ENCODE measurements at regions not wholly inside any gene's neighbourhood (a gene's known extent, or its start where the extent isn't known, plus 50 kb on each side); places are given as distances from the start of the nearest gene placed in this dataset.

DNA sequence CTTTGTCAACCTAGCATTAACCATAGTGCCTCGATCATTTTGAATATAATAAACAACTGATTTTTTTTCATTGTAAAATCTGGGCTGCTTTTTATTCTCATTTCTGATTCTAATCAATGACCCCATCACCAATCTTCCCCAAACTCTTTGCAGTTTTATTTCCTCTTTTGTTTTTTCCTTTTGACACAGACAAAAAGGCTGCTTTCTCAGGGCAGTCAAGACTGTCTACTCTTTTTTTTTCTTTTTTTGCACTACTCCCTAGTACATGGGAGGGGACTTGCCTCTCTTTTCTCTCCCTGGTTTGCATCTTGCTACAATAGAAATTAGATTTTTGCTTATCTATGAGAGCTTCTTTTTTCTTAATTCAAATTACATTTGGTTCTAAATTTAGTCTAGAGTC lies 987.9 kb downstream of the ADGRL2 start:
- no peak for TF ChIP-seq POLR2A (IDR thresholded peaks at IDR 0.05)
- TF ChIP-seq, protein P1, sequence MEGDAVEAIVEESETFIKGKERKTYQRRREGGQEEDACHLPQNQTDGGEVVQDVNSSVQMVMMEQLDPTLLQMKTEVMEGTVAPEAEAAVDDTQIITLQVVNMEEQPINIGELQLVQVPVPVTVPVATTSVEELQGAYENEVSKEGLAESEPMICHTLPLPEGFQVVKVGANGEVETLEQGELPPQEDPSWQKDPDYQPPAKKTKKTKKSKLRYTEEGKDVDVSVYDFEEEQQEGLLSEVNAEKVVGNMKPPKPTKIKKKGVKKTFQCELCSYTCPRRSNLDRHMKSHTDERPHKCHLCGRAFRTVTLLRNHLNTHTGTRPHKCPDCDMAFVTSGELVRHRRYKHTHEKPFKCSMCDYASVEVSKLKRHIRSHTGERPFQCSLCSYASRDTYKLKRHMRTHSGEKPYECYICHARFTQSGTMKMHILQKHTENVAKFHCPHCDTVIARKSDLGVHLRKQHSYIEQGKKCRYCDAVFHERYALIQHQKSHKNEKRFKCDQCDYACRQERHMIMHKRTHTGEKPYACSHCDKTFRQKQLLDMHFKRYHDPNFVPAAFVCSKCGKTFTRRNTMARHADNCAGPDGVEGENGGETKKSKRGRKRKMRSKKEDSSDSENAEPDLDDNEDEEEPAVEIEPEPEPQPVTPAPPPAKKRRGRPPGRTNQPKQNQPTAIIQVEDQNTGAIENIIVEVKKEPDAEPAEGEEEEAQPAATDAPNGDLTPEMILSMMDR (IDR thresholded peaks at IDR 0.05) = no peak
- H3K27ac ChIP-seq = no peak overlapping the region
- H3K4me3 ChIP-seq = no peak overlapping the region
- DNase-seq = no peak
- H3K36me3 ChIP-seq = no peaks in the 10 kb centered on the region
- H3K4me1 ChIP-seq = no peaks in the 10 kb centered on the region
- no peaks in the 10 kb centered on the region for H3K9me3 ChIP-seq
- intact Hi-C loops (cut with DNase I; ENCODE audit: low total_unique reads) = no loop called here
- no peaks in the 10 kb centered on the region for H3K27me3 ChIP-seq

DNA sequence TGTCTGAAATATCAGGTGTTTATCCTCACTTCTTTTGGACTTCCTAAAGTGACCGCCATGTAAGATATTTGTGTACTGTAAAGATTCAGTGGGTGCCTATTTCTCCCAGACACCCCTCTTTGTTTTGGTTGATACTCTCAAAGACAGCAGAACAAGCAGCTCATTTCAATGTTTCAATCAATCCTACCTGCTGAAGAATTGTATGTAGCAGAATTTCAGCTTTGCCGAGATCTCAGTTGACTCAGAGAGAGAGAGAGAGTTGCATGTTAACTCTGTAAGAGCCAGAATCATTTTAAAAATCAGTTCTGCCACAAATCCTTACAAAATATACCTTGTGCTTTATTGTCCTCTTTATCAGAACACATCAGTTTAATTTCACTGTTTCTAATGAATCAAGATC lies 987.3 kb downstream of the ADGRL2 start:
- TF ChIP-seq, protein P1 (IDR thresholded peaks at IDR 0.05) = no peak
- no peak for TF ChIP-seq POLR2A (IDR thresholded peaks at IDR 0.05)
- no peak overlapping the region for H3K27ac ChIP-seq
- H3K4me1 ChIP-seq = no peaks in the 10 kb centered on the region
- H3K4me3 ChIP-seq = no peak overlapping the region
- intact Hi-C loops (cut with DNase I; ENCODE audit: low total_unique reads) = no loop called here
- no peaks in the 10 kb centered on the region for H3K36me3 ChIP-seq
- no peak for DNase-seq
- no peaks in the 10 kb centered on the region for H3K27me3 ChIP-seq
- H3K9me3 ChIP-seq = no peaks in the 10 kb centered on the region

DNA sequence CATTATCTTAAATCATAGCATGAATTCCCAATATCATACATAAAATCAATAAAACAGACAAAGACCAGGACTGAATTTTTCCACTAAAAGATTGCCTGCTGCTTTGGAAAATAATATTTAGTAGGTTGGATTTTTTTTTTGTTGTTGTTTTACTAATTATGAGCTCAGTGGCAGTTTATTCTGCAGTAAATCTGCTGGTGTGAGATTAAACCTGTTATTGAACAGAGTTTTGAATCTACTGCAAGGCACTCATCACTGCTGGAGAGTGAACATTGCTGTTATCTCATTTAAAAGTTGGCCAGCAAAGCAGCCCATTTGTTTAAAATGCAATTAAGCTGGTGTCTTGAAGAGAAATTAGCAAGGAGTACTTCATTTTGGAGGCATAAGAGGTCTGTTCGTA lies 986.1 kb downstream of the ADGRL2 start:
- DNase-seq = no peak
- intact Hi-C loops (cut with DNase I; ENCODE audit: low total_unique reads) = no loop called here

DNA sequence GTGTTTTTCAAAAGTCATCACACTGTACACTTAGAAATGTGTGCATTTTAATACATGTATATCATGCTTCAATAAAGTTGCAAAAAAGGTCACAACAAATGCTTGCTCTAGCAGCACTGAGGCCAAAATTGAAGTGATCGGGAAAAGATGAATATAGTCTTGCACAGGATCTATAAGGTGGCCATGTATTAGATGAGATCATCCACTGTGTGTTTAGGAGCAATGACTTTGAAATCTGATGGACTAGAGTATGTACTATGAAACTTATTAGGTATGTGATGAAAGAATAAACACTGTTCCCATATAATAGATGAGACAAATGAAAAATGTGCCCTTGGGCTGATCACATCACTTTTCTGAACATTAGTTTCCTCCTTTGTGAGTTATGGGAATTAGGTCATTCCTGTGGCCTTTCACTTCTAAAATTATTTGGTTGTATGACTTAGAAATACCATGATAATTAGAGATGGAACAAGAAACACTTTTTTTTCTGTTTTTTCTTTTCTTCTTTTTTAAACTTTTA lies 984.6 kb downstream of the ADGRL2 start:
- Histone ChIP-seq H3K27ac (no peak overlapping the region), H3K4me1 (no peaks in the 10 kb centered on the region), H3K4me3 (no peak overlapping the region), H3K36me3 (no peaks in the 10 kb centered on the region), H3K9me3 (no peaks in the 10 kb centered on the region), H3K27me3 (no peaks in the 10 kb centered on the region)
- DNase-seq = no peak
- intact Hi-C loops (cut with DNase I; ENCODE audit: low total_unique reads) = no loop called here
- TF ChIP-seq, protein P1 (IDR thresholded peaks at IDR 0.05) = no peak
- no peak for TF ChIP-seq POLR2A (IDR thresholded peaks at IDR 0.05)

More for the DNA sequence above, 986.1 kb downstream of the ADGRL2 start:
- no peak overlapping the region for H3K4me3 ChIP-seq
- H3K36me3 ChIP-seq = no peaks in the 10 kb centered on the region
- no peak overlapping the region for H3K27ac ChIP-seq
- no peaks in the 10 kb centered on the region for H3K27me3 ChIP-seq
- H3K9me3 ChIP-seq = no peaks in the 10 kb centered on the region
- H3K4me1 ChIP-seq = no peaks in the 10 kb centered on the region
- TF ChIP-seq POLR2A (IDR thresholded peaks at IDR 0.05) = no peak
- TF ChIP-seq, protein P1 (IDR thresholded peaks at IDR 0.05) = no peak

DNA sequence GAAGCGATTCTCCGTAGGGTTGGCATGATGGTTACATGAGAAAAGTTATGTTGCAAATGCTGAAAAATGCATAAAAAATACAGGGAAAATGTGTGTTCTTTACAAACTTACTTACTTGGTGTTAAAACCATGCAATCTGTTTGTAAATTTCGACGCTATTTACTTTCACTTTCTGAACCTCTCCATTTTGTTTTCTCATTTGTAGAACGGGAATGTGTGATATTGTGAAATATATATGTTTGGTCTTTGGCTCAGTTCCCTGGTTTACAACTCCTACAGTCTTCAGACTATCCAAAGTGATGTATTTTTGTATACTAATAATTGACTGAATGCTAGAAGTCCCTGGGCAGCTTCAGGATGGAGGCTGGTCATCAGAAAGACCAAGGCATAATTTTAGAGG lies 982.3 kb downstream of the ADGRL2 start:
- intact Hi-C loops (cut with DNase I; ENCODE audit: low total_unique reads) = no loop called here

More for the DNA sequence above, 982.3 kb downstream of the ADGRL2 start:
- H3K4me1 ChIP-seq = no peaks in the 10 kb centered on the region
- no peak overlapping the region for H3K27ac ChIP-seq
- TF ChIP-seq, protein P1 (IDR thresholded peaks at IDR 0.05) = no peak
- no peak for TF ChIP-seq POLR2A (IDR thresholded peaks at IDR 0.05)
- no peaks in the 10 kb centered on the region for H3K27me3 ChIP-seq
- H3K4me3 ChIP-seq = no peak overlapping the region
- H3K36me3 ChIP-seq = no peaks in the 10 kb centered on the region
- no peak for DNase-seq
- no peaks in the 10 kb centered on the region for H3K9me3 ChIP-seq

Data from uterus (tissue), 3 donors.